OCI-LY7 (cell line): ENCODE measurements at regions not wholly inside any gene's neighbourhood (a gene's known extent, or its start where the extent isn't known, plus 50 kb on each side); places are given as distances from the start of the nearest gene placed in this dataset.

Source experiments
- BruUV-seq: library from RNA; stranded (reverse); fragments of 400-500 nt; replicated peaks from 2 replicates; lab custom pipeline; 2021; lab: Mats Ljungman, UMichigan
- CTCF ChIA-PET: fragments of 300-600 bp; sonication (Branson Sonifier 250); formaldehyde crosslinking; loops from one replicate; lab custom pipeline; 2022; ENCODE audit warnings: antibody characterized with exemption; ENCODE audit not compliant: unreplicated experiment; lab: Charles Lee
- POLR2A ChIA-PET: fragments of 300-600 bp; sonication (Branson Sonifier 250); formaldehyde crosslinking; loops from one replicate; lab custom pipeline; 2022; ENCODE audit warnings: antibody characterized with exemption; lab: Charles Lee
- DNase-seq: peaks from one replicate; pipeline ENCODE4 v3.0.0-alpha.2; 2015; ENCODE audit warnings: low spot score
- H2AFZ ChIP-seq: fragments of 200-600 bp; sonication (generic), shearing (Covaris generic); 2 replicates; pipeline ENCODE4 v1.6.1; 2014; ENCODE audit warnings: mild to moderate bottlenecking, antibody characterized with exemption, low read length, moderate library complexity
- H3K27ac ChIP-seq: fragments of 200-600 bp; sonication (generic); 2 replicates; pipeline ENCODE4 v1.5.1; 2014; ENCODE audit warnings: mixed run types, low read depth, mild to moderate bottlenecking, moderate library complexity, low read length, inconsistent platforms; ENCODE audit not compliant: poor library complexity, severe bottlenecking
- H3K36me3 ChIP-seq: fragments of 200-600 bp; sonication (generic); 2 replicates; pipeline ENCODE4 v1.6.1; 2014; ENCODE audit warnings: mild to moderate bottlenecking, antibody characterized with exemption, low read length, moderate library complexity, mixed read lengths; ENCODE audit not compliant: insufficient read depth
- H3K4me1 ChIP-seq: fragments of 200-600 bp; sonication (generic); 2 replicates; pipeline ENCODE4 v1.5.1; 2014; ENCODE audit warnings: mild to moderate bottlenecking, low read length; ENCODE audit not compliant: insufficient read depth, poor library complexity, severe bottlenecking
- H3K4me2 ChIP-seq: fragments of 200-600 bp; sonication (generic); 2 replicates; pipeline ENCODE4 v1.6.1; 2014; ENCODE audit warnings: mild to moderate bottlenecking, low read length
- H3K4me3 ChIP-seq: fragments of 200-600 bp; sonication (generic); 2 replicates; pipeline ENCODE4 v1.5.1; 2014; ENCODE audit warnings: mild to moderate bottlenecking, low read depth, low read length; ENCODE audit not compliant: poor library complexity, severe bottlenecking
- H3K79me2 ChIP-seq: fragments of 200-600 bp; sonication (generic); 2 replicates; pipeline ENCODE4 v1.6.1; 2016; ENCODE audit warnings: low read depth, mild to moderate bottlenecking, low read length, moderate library complexity, mixed read lengths; ENCODE audit not compliant: insufficient read depth
- H3K9me2 ChIP-seq: fragments of 200-600 bp; sonication (generic); 2 replicates; pipeline ENCODE4 v1.6.1; 2016; ENCODE audit warnings: mild to moderate bottlenecking, low read length, mixed read lengths; ENCODE audit not compliant: insufficient read depth
- H3K9me3 ChIP-seq: fragments of 200-600 bp; sonication (generic); 2 replicates; pipeline ENCODE4 v1.6.1; 2014; ENCODE audit warnings: mild to moderate bottlenecking, mixed run types, low read length, mixed read lengths
- H4K20me1 ChIP-seq: fragments of 200-600 bp; sonication (generic); 2 replicates; pipeline ENCODE4 v1.6.1; 2014; ENCODE audit warnings: mild to moderate bottlenecking, antibody characterized with exemption, low read length, moderate library complexity, mixed read lengths; ENCODE audit not compliant: insufficient read depth
- EZH2phosphoT487 ChIP-seq: fragments of 200-600 bp; sonication (generic); IDR thresholded peaks from 2 replicates; pipeline ENCODE4 v1.6.1; 2018; ENCODE audit warnings: low read depth, borderline replicate concordance, mild to moderate bottlenecking, mixed run types, antibody characterized with exemption, low read length, moderate library complexity, mixed read lengths
- intact Hi-C: fragments of 100-400 bp; cut with micrococcal nuclease; formaldehyde crosslinking; loops from one replicate; pipeline ENCODE4 v1.10.0; 2022; ENCODE audit not compliant: unreplicated experiment
- TF ChIP-seq, protein P1 (sequence below): fragments of 200-600 bp; sonication (generic); conservative IDR thresholded peaks from 2 replicates; pipeline ENCODE4 v1.5.1; 2014; ENCODE audit warnings: mild to moderate bottlenecking, antibody characterized with exemption, low read length, moderate library complexity, mixed read lengths

DNA sequence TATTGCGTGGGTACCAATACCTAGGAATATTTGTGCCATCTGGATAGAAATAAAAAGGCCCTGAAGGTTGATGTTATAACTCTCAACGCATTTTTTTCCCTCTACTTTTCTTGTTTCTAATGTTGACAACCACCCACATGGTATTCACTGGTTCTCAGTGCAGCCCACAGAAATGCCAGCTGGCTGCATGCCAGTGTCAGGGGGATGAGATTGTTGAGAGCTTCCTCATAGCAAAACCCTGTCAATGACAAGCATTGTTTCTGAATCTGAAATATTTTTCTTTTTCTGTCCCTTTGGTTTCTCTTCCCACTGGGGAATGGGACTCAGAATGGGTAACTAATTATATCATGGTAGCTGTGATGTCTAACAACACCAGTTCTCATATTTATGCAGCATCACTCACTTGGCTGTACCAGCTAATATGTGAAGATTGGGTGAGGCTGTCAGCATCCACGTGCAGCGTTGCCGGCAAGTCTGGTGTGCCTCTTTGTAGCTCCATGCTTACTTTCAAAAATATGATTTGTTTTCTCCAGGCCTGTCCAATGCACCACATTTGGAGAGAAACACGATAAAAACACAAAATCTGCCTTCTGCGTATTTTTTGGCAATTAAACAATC is 284.6 kb downstream of the PTBP2 start:
- CTCF ChIA-PET: no interaction called here
- H3K4me2 ChIP-seq: no peak overlapping the region
- no peaks in the 10 kb centered on the region for H3K9me3 ChIP-seq
- no peaks in the 10 kb centered on the region for H3K4me1 ChIP-seq
- H3K9me2 ChIP-seq: no peaks in the 10 kb centered on the region
- TF ChIP-seq, protein P1, sequence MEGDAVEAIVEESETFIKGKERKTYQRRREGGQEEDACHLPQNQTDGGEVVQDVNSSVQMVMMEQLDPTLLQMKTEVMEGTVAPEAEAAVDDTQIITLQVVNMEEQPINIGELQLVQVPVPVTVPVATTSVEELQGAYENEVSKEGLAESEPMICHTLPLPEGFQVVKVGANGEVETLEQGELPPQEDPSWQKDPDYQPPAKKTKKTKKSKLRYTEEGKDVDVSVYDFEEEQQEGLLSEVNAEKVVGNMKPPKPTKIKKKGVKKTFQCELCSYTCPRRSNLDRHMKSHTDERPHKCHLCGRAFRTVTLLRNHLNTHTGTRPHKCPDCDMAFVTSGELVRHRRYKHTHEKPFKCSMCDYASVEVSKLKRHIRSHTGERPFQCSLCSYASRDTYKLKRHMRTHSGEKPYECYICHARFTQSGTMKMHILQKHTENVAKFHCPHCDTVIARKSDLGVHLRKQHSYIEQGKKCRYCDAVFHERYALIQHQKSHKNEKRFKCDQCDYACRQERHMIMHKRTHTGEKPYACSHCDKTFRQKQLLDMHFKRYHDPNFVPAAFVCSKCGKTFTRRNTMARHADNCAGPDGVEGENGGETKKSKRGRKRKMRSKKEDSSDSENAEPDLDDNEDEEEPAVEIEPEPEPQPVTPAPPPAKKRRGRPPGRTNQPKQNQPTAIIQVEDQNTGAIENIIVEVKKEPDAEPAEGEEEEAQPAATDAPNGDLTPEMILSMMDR: no peak
- no peak for TF ChIP-seq EZH2phosphoT487
- no peak overlapping the region for H3K27ac ChIP-seq
- DNase-seq: no peak
- H3K36me3 ChIP-seq: no peaks in the 10 kb centered on the region
- no TSS peak for BruUV-seq
- no peaks in the 10 kb centered on the region for H4K20me1 ChIP-seq
- POLR2A ChIA-PET: no interaction called here
- no peak overlapping the region for H2AFZ ChIP-seq
- H3K4me3 ChIP-seq: no peak overlapping the region
- no peaks in the 10 kb centered on the region for H3K79me2 ChIP-seq
- intact Hi-C loops: no loop called here

DNA sequence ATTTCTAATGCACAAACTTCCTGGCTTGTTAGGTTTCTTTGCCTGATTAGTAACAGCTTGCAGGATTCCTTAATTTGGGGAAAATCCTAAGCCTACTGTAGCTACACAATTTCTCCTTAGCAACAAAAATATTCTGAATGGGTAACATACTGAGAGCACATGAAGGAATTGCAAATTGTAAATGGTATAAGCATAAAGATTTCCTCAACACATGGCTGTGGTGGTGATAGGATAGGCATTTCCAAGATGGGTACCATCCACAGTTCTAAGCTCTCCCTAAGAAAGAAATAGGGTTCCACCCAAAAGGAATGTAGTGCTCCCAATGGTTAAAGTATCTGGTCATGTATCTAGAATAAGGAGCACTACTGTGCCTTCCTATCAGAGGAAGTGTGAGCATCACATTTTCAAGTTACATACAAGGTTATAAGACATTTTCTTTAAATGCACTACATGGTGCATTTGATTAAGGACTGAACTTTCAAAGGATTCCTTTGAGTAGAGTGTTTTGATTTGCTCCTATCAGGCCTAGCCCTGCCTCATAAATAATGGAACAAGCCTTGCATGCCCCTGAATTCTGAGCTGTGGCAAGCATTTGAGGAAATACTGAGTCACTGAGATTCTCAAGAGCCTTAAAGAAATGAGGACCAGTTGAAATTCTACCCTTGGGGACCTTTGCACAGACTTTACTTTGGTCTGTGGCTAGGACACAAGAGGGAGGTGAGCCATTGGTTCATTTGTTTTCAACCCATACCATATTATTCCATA is 286.4 kb downstream of the PTBP2 start:
- no peak overlapping the region for H2AFZ ChIP-seq
- no peaks in the 10 kb centered on the region for H4K20me1 ChIP-seq
- ChIA-PET POLR2A (no interaction called here), CTCF (no interaction called here)
- H3K4me1 ChIP-seq: no peaks in the 10 kb centered on the region
- H3K9me2 ChIP-seq: no peaks in the 10 kb centered on the region
- H3K4me2 ChIP-seq: no peak overlapping the region
- H3K79me2 ChIP-seq: no peaks in the 10 kb centered on the region
- intact Hi-C loops: no loop called here
- no peak overlapping the region for H3K4me3 ChIP-seq
- no peaks in the 10 kb centered on the region for H3K9me3 ChIP-seq
- DNase-seq: no peak
- H3K36me3 ChIP-seq: no peaks in the 10 kb centered on the region
- no peak for TF ChIP-seq EZH2phosphoT487
- TF ChIP-seq, protein P1: no peak
- no TSS peak for BruUV-seq
- H3K27ac ChIP-seq: no peak overlapping the region

DNA sequence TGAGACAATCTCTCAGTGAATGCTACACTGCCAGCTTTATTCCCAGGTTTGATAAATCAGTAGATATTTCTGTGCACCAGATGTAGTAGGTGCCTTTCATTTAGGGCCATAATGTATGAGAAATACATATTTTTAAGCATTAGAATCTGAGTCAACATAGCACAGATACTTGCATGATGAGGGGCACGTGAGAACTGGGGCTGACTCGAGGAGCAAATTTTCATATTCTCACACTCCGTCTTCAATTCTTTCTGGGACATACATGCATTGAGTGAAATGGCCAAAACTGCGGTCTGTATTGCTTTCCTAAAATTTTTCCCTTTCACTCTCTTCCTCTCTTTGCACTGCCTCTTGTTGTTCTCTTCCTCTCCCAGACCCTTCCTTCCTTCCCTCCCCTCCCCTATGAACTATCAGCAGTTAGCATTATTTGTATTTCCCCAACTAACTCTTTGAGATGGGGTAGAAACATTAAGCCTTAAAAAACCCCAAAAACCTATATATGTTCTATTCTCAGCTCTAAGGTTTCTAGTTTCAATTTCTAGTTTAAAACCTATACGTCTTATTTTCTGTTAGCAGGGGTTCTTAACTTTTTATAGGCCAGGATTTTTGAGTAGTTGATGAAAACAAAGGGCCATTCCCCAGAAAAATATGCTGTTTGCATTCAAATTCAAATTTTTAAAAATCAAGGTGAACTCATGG is 289.1 kb downstream of the PTBP2 start:
- H3K4me2 ChIP-seq: no peak overlapping the region
- H3K79me2 ChIP-seq: no peaks in the 10 kb centered on the region
- no peaks in the 10 kb centered on the region for H3K4me1 ChIP-seq
- H3K9me2 ChIP-seq: no peaks in the 10 kb centered on the region
- no peak overlapping the region for H2AFZ ChIP-seq
- no peaks in the 10 kb centered on the region for H3K9me3 ChIP-seq
- DNase-seq: no peak
- H3K36me3 ChIP-seq: no peaks in the 10 kb centered on the region
- ChIA-PET CTCF (no interaction called here), POLR2A (interaction anchor here (0.6 kb wide), 1 partner anchor 1419 kb away, joined by 3 read pairs; no protein-coding TSS in a partner anchor)
- no peaks in the 10 kb centered on the region for H4K20me1 ChIP-seq
- intact Hi-C loops: no loop called here
- TF ChIP-seq, protein P1: no peak
- no peak for TF ChIP-seq EZH2phosphoT487
- no TSS peak for BruUV-seq
- no peak overlapping the region for H3K27ac ChIP-seq
- no peak overlapping the region for H3K4me3 ChIP-seq
